ENCODE measurements at regions not wholly inside any gene's neighbourhood (a gene's known extent, or its start where the extent isn't known, plus 50 kb on each side); places are given as distances from the start of the nearest gene placed in this dataset.

DNA sequence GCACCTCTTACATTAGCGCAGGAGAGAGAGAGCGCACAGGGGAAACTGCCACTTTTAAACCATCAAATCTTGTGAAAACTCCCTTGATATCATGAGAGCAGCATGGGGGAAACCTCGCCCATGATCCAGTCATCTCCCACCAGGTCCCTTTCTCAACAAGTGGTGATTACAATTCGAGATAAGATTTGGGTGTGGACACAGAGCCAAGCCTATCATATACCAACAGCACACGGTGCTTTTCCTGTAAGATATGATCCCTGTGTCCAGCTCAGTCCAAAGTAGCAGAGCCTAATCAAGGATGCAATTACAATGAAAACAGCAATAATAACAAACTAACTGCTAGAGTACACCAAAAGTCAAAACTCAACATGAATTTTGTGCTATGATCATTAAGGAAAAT is 148.7 kb upstream of the TCF21 start:
- no peak for DNase-seq
- TF ChIP-seq, protein P1, sequence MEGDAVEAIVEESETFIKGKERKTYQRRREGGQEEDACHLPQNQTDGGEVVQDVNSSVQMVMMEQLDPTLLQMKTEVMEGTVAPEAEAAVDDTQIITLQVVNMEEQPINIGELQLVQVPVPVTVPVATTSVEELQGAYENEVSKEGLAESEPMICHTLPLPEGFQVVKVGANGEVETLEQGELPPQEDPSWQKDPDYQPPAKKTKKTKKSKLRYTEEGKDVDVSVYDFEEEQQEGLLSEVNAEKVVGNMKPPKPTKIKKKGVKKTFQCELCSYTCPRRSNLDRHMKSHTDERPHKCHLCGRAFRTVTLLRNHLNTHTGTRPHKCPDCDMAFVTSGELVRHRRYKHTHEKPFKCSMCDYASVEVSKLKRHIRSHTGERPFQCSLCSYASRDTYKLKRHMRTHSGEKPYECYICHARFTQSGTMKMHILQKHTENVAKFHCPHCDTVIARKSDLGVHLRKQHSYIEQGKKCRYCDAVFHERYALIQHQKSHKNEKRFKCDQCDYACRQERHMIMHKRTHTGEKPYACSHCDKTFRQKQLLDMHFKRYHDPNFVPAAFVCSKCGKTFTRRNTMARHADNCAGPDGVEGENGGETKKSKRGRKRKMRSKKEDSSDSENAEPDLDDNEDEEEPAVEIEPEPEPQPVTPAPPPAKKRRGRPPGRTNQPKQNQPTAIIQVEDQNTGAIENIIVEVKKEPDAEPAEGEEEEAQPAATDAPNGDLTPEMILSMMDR (IDR thresholded peaks at IDR 0.05), result no peak
- 60 to 66% methylated on average over 5 of the region's 5 CpGs for WGBS, 2 donors
- H3K27ac ChIP-seq, result no peak overlapping the region
- no peaks in the 10 kb centered on the region for H3K36me3 ChIP-seq
- H3K9me3 ChIP-seq, result peaks cover 0 to 3% (median 0%) of the 10 kb centered on the region in 11 donors
- no peaks in the 10 kb centered on the region for H3K27me3 ChIP-seq
- ATAC-seq, result no peak
- intact Hi-C loops (cut with DNase I), result no loop called here
- H3K4me1 ChIP-seq, result peaks cover 0 to 8% (median 0%) of the 10 kb centered on the region in 9 donors
- no peak overlapping the region for H3K4me3 ChIP-seq

DNA sequence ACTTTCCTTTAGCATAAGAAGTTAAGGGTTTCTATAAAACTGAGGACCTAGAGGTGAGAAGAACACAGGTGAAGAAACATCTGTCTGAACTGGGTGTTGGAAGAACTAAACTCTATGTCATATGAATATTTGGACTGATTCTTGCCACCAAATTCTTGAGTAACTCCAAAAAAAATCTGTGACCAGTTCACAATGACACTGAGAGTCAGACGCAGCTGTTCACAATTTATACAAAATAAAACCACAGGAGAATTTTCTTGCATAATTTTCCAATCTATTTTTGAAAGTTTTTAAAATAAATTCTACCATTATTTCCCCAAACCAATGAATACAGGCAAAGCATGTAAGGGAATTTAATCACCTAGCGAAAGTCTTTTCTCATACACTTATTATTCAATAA is 148.1 kb upstream of the TCF21 start:
- no peak for DNase-seq
- H3K9me3 ChIP-seq, result no peaks in the 10 kb centered on the region
- no peak for ATAC-seq
- 73 to 85% methylated on average over 2 of the region's 2 CpGs for WGBS, 2 donors
- TF ChIP-seq, protein P1 (IDR thresholded peaks at IDR 0.05), result no peak
- intact Hi-C loops (cut with DNase I), result no loop called here
- peaks cover 0 to 8% (median 0%) of the 10 kb centered on the region in 9 donors for H3K4me1 ChIP-seq
- H3K27me3 ChIP-seq, result no peaks in the 10 kb centered on the region
- no peak overlapping the region for H3K4me3 ChIP-seq
- H3K27ac ChIP-seq, result peak overlapping the region in 1 of 10 donors; percentile 16
- H3K36me3 ChIP-seq, result no peaks in the 10 kb centered on the region

DNA sequence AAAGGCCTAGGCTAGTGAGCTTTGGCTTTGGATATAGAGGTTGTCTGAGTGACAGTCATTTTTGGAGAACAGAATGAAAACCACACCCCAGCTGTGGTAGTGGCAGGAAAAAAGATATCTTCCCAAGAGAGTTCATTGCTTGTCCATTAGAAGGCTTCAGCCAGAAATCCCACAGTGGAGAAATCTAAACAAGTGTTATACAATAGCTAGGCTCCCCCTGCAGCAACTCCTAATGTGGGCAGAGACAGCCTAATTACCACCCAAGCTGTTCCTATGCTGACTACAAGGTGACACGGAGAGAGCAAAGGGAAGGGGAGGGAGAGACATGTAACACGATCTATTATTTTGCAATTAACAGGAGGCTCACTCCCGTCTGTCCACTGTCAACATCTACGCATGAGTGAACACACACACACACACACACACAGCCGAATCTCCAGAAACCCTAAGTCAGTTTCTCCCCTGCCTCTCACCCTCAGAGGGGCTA is 147.5 kb upstream of the TCF21 start:
- TF ChIP-seq, protein P1 (IDR thresholded peaks at IDR 0.05), result no peak
- no peaks in the 10 kb centered on the region for H3K36me3 ChIP-seq
- H3K27me3 ChIP-seq, result no peaks in the 10 kb centered on the region
- WGBS, 2 donors, result 26 to 30% methylated on average over 5 of the region's 5 CpGs
- peak in 7 of 8 donors; percentile 39 to 79 (median 47) for ATAC-seq
- intact Hi-C loops (cut with DNase I), result no loop called here
- no peak overlapping the region for H3K27ac ChIP-seq
- no peak for DNase-seq
- peaks cover 0 to 8% (median 0%) of the 10 kb centered on the region in 9 donors for H3K4me1 ChIP-seq
- H3K4me3 ChIP-seq, result no peak overlapping the region
- no peaks in the 10 kb centered on the region for H3K9me3 ChIP-seq

DNA sequence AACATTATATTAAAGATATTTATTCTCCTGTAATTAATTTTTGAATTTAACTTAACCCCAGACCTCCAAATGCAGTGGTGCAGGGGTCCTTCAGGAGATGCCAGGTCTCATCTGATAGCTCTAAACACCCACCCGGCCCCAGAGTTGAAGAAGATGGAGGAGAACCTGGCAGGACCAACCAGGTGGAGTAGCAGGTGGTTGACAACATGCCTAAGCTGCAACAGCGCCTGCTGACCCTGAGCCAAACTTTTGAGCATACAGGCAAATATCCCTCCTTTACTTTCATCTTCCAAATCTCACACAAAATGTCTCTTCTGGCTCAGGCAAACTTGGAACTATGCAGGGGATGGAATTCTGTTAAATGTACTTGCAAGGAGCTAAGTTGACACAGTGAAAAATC is 145.3 kb upstream of the TCF21 start:
- intact Hi-C loops (cut with DNase I), result no loop called here
- H3K27ac ChIP-seq, result no peak overlapping the region
- DNase-seq (no peak), ATAC-seq (no peak)
- 75 to 81% methylated on average over 2 of the region's 2 CpGs for WGBS, 2 donors
- no peak overlapping the region for H3K4me3 ChIP-seq
- TF ChIP-seq, protein P1 (IDR thresholded peaks at IDR 0.05), result no peak
- H3K27me3 ChIP-seq, result no peaks in the 10 kb centered on the region
- no peaks in the 10 kb centered on the region for H3K9me3 ChIP-seq
- peaks cover 0 to 8% (median 0%) of the 10 kb centered on the region in 9 donors for H3K4me1 ChIP-seq
- H3K36me3 ChIP-seq, result no peaks in the 10 kb centered on the region
